K562 (cell line): ENCODE measurements at regions not wholly inside any gene's neighbourhood (a gene's known extent, or its start where the extent isn't known, plus 50 kb on each side); places are given as distances from the start of the nearest gene placed in this dataset.

Source experiments
- CBFB ChIP-seq: sonication (generic); formaldehyde crosslinking; IDR thresholded peaks from 2 replicates; pipeline ENCODE4 v1.4.0; 2020; ENCODE audit warnings: mild to moderate bottlenecking, missing genetic modification reagents
- PHB2 ChIP-seq: fragments of 450-650 bp; IDR thresholded peaks from 2 replicates; pipeline ENCODE4 v1.6.1; 2017; ENCODE audit warnings: low read depth
- POLR2AphosphoS5 ChIP-seq: IDR thresholded peaks from 2 replicates; pipeline ENCODE4 v1.6.1; 2011; ENCODE audit warnings: mild to moderate bottlenecking, low read depth, low read length, moderate library complexity; ENCODE audit not compliant: control insufficient read depth, insufficient read depth
- PURB ChIP-seq: sonication (generic); formaldehyde crosslinking; IDR thresholded peaks from 2 replicates; pipeline ENCODE4 v1.9.0; 2021; ENCODE audit warnings: low read depth, mild to moderate bottlenecking, missing genetic modification reagents
- RCOR1 ChIP-seq, 2 experiments: IDR thresholded peaks; 2 replicates each; pipeline ENCODE4 v1.6.1; 2012; ENCODE audit warnings: low read depth in 2 of 2, low read length in 2 of 2, borderline replicate concordance in 1 of 2, improper control_type of control experiment in 1 of 2
- YY1 ChIP-seq, 3 experiments: IDR thresholded peaks; 2 replicates each; pipeline ENCODE4 v1.6.1; 2011; ENCODE audit warnings: low read length in 2 of 3, mild to moderate bottlenecking in 2 of 3, moderate library complexity in 2 of 3, borderline replicate concordance in 1 of 3, control low read depth in 1 of 3, low read depth in 1 of 3; ENCODE audit not compliant: insufficient read depth in 3 of 3, insufficient replicate concordance in 2 of 3, control insufficient read depth in 1 of 3, insufficient read length in 1 of 3; ENCODE audit errors: extremely low read depth in 1 of 3
- ZBTB2 ChIP-seq: fragments of 450-650 bp; IDR thresholded peaks from 2 replicates; pipeline ENCODE4 v1.6.1; 2016; ENCODE audit warnings: antibody characterized with exemption
- ZNF639 ChIP-seq, 2 experiments: fragments of 200-800 bp in 1 of 2; sonication (Bioruptor generic) in 1 of 2; sonication (generic) in 1 of 2; formaldehyde crosslinking in 1 of 2; IDR thresholded peaks in 1 of 2; conservative IDR thresholded peaks in 1 of 2; 2 replicates each; pipeline versions ENCODE4 v1.5.0 to v1.6.1; 2016 to 2020; ENCODE audit warnings: missing compliant biosample characterization in 1 of 2, missing genetic modification characterization in 1 of 2, missing genetic modification reagents in 1 of 2
- TF ChIP-seq, protein P1 (sequence below): sonication (generic); formaldehyde crosslinking; IDR thresholded peaks from 2 replicates; pipeline ENCODE4 v1.8.1; 2022; ENCODE audit warnings: missing genetic modification reagents
- TF ChIP-seq, protein P2 (sequence below): sonication (generic); formaldehyde crosslinking; IDR thresholded peaks from 2 replicates; pipeline ENCODE4 v1.9.0; 2022; ENCODE audit warnings: mild to moderate bottlenecking, missing genetic modification reagents

DNA sequence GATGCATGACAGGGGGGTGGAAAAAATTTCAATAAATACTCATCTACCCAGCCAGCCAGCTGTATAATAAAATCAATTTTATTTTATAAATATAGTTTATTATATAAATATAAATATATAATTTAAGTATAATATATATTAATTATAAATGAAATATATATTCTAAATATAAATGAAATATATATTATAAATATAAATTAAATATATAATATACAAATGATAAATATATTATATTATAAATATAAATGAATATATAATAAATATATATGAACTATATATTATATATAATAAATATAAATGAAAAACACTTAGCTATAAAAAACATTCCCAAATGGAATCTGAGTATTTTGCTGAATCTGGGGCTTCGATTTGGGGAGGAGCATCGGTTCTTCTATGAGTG lies 79.4 kb upstream of the CDCA7L start:
- TF ChIP-seq, protein P1, sequence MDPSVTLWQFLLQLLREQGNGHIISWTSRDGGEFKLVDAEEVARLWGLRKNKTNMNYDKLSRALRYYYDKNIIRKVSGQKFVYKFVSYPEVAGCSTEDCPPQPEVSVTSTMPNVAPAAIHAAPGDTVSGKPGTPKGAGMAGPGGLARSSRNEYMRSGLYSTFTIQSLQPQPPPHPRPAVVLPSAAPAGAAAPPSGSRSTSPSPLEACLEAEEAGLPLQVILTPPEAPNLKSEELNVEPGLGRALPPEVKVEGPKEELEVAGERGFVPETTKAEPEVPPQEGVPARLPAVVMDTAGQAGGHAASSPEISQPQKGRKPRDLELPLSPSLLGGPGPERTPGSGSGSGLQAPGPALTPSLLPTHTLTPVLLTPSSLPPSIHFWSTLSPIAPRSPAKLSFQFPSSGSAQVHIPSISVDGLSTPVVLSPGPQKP: no peak
- TF ChIP-seq RCOR1 (IDR thresholded peaks at IDR 0.05; ENCODE audit: borderline replicate concordance in 1 of 2, low read depth in 2 of 2, low read length in 2 of 2): no peak
- no peak for TF ChIP-seq PURB (CRISPR knock-in tag)
- TF ChIP-seq, protein P2, sequence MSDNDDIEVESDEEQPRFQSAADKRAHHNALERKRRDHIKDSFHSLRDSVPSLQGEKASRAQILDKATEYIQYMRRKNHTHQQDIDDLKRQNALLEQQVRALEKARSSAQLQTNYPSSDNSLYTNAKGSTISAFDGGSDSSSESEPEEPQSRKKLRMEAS (CRISPR knock-in tag): no peak
- no peak for TF ChIP-seq ZNF639 (CRISPR knock-in tag; conservative IDR thresholded peaks at IDR 0.05 in 1 of 2, IDR thresholded peaks at IDR 0.05 in 1 of 2)
- TF ChIP-seq POLR2AphosphoS5: no peak
- TF ChIP-seq ZBTB2: no peak
- TF ChIP-seq PHB2: no peak
- TF ChIP-seq CBFB (CRISPR knock-in tag): no peak
- no peak for TF ChIP-seq YY1 (IDR thresholded peaks at IDR 0.05; ENCODE audit: borderline replicate concordance in 1 of 3, control insufficient read depth in 1 of 3, extremely low read depth in 1 of 3, insufficient read depth in 3 of 3, insufficient read length in 1 of 3, insufficient replicate concordance in 2 of 3, low read depth in 1 of 3, low read length in 2 of 3)
